ENCODE measurements at regions not wholly inside any gene's neighbourhood (a gene's known extent, or its start where the extent isn't known, plus 50 kb on each side); places are given as distances from the start of the nearest gene placed in this dataset.

- H2BK20ac ChIP-seq (ENCODE audit: low read length) = no peak overlapping the region
- H4K8ac ChIP-seq (ENCODE audit: extremely low read depth, insufficient read depth, low read length) = no peak overlapping the region
- no peaks in the 10 kb centered on the region for H3K4me1 ChIP-seq (replicated peaks in 1 of 4; ENCODE audit: control insufficient read depth in 3 of 4, insufficient read depth in 4 of 4, low read length in 3 of 4)
- 92% methylated on average over 3 of the region's 3 CpGs; no CpG with 5 or more reads in 1 of the 2 experiments for WGBS, 2 experiments (ENCODE audit: extremely low coverage in 1 of 2, insufficient coverage in 1 of 2, insufficient read length in 1 of 2, insufficient replicate concordance in 2 of 2, low coverage in 1 of 2, low lambda C conversion rate in 2 of 2, missing lambda C conversion rate in 1 of 2)
- no peaks in the 10 kb centered on the region for H4K20me1 ChIP-seq (replicated peaks in 1 of 2; ENCODE audit: control insufficient read depth in 1 of 2, insufficient read depth in 2 of 2, low read length in 2 of 2)
- no peaks in the 10 kb centered on the region for H3K9me3 ChIP-seq (ENCODE audit: insufficient read depth in 2 of 2, low read depth in 1 of 2, low read length in 1 of 2)
- DNase-seq (ENCODE audit: low read depth in 1 of 2, low spot score in 2 of 2) (no peak), FAIRE-seq (no peak)
- no peak overlapping the region for H2BK15ac ChIP-seq (ENCODE audit: low read length)
- no peaks in the 10 kb centered on the region for H3K36me3 ChIP-seq (ENCODE audit: control insufficient read depth in 2 of 4, insufficient read depth in 4 of 4, low read length in 3 of 4)
- H3K4ac ChIP-seq (replicated peaks; ENCODE audit: insufficient read length, low read depth, low read length) = no peak overlapping the region
- TF ChIP-seq GABPA (IDR thresholded peaks at IDR 0.05; ENCODE audit: borderline replicate concordance, insufficient read depth, low read length) (no peak), RNF2 (IDR thresholded peaks at IDR 0.05; ENCODE audit: borderline replicate concordance, low read depth, low read length, missing control alignments, poor library complexity, severe bottlenecking) (no peak), SIN3A (conservative IDR thresholded peaks at IDR 0.05 in 1 of 2, IDR thresholded peaks at IDR 0.05 in 1 of 2; ENCODE audit: low read depth in 1 of 2, low read length in 2 of 2) (no peak), E2F6 (IDR thresholded peaks at IDR 0.05) (no peak), SUZ12 (IDR thresholded peaks at IDR 0.05; ENCODE audit: low read length) (no peak), RXRA (IDR thresholded peaks at IDR 0.05; ENCODE audit: insufficient read depth, low read depth, low read length) (no peak), POLR2AphosphoS5 (IDR thresholded peaks at IDR 0.05; ENCODE audit: low read depth, low read length) (no peak), EP300 (IDR thresholded peaks at IDR 0.05; ENCODE audit: borderline replicate concordance in 1 of 2, low read depth in 2 of 2, low read length in 2 of 2) (no peak), POU5F1 (IDR thresholded peaks at IDR 0.05; ENCODE audit: low read depth, low read length) (no peak)
- no peak overlapping the region for H2AK5ac ChIP-seq (ENCODE audit: low read depth, low read length)
- no peak overlapping the region for H3K18ac ChIP-seq (ENCODE audit: extremely low read depth, low read length)
- H3K14ac ChIP-seq (ENCODE audit: insufficient read length) = no peak overlapping the region
- H2BK120ac ChIP-seq (replicated peaks; ENCODE audit: low read depth, low read length) = no peak overlapping the region
- H2AFZ ChIP-seq (ENCODE audit: low read length) = no peak overlapping the region
- no peak overlapping the region for H3K27ac ChIP-seq (ENCODE audit: low read depth, low read length)
- ChIA-PET POLR2A (ENCODE audit: partially characterized antibody) (no interaction called here), CTCF (ENCODE audit: partially characterized antibody) (no interaction called here)
- no peak overlapping the region for H3K23ac ChIP-seq (ENCODE audit: insufficient read length)
- H2BK5ac ChIP-seq (ENCODE audit: low read depth, low read length) = no peak overlapping the region
- H3K56ac ChIP-seq (replicated peaks; ENCODE audit: insufficient read length, low read depth, low read length) = no peak overlapping the region
- no peaks in the 10 kb centered on the region for H3K79me2 ChIP-seq (ENCODE audit: control insufficient read depth in 1 of 2, insufficient read depth in 2 of 2, low read length in 2 of 2)
- H3K9ac ChIP-seq (replicated peaks in 1 of 4; ENCODE audit: extremely low read depth in 1 of 4, low read depth in 3 of 4, low read length in 3 of 4) = no peak overlapping the region
- H4K5ac ChIP-seq (ENCODE audit: insufficient read length, low read depth, low read length) = no peak overlapping the region
- H2BK12ac ChIP-seq (ENCODE audit: low read depth, low read length) = no peak overlapping the region
- H3K23me2 ChIP-seq (ENCODE audit: low read depth, low read length) = no peaks in the 10 kb centered on the region
- H3K79me1 ChIP-seq (ENCODE audit: low read depth, low read length) = no peaks in the 10 kb centered on the region
- no peaks in the 10 kb centered on the region for H3K27me3 ChIP-seq (replicated peaks in 1 of 4; ENCODE audit: control insufficient read depth in 3 of 4, extremely low read depth in 1 of 4, insufficient read depth in 3 of 4, low read length in 3 of 4)
- no peak overlapping the region for H3K4me3 ChIP-seq (ENCODE audit: extremely low read depth in 1 of 4, insufficient read depth in 2 of 4, low read depth in 3 of 4, low read length in 4 of 4)
- H3K4me2 ChIP-seq (ENCODE audit: insufficient read depth in 1 of 2, low read depth in 2 of 2, low read length in 2 of 2) = no peak overlapping the region
- no peak overlapping the region for H4K91ac ChIP-seq (replicated peaks; ENCODE audit: insufficient read length, low read length)
Measured at GRCh38 chr5:89866410-89866809, 543.1 kb downstream of the CETN3 start.
